Heart left ventricle (tissue), 16 donors: ENCODE measurements at regions not wholly inside any gene's neighbourhood (a gene's known extent, or its start where the extent isn't known, plus 50 kb on each side); places are given as distances from the start of the nearest gene placed in this dataset.
A peak's percentile ranks its signal among the peaks of the same experiment; 100 is the strongest.

Experiments
- ATAC-seq, 4 donors: fragments of 200-7000 bp; cut with Tn5 transposase; one replicate each; pipeline ENCODE4 v1.9.1; 2020 to 2022; ENCODE audit warnings: moderate library complexity in 4 of 4, mild to moderate bottlenecking in 3 of 4, moderate number of reproducible peaks in 1 of 4
- DNase-seq, 5 donors: peaks; one replicate each; pipeline ENCODE4 v3.0.0-alpha.2; 2020
- H3K27ac ChIP-seq, 12 donors: fragments of 200-600 bp; sonication (generic) in 4 of 12; one replicate each; pipeline versions ENCODE4 v1.5.0 to v1.8.0; 2016 to 2022; ENCODE audit warnings: mild to moderate bottlenecking in 2 of 12
- H3K27me3 ChIP-seq, 9 donors: fragments of 200-600 bp; sonication (generic) in 2 of 9; one replicate each; pipeline versions ENCODE4 v1.5.1 to v1.8.0; 2016 to 2022; ENCODE audit warnings: mild to moderate bottlenecking in 3 of 9
- H3K36me3 ChIP-seq, 9 donors: fragments of 200-600 bp; sonication (generic) in 2 of 9; one replicate each; pipeline versions ENCODE4 v1.5.0 to v1.8.0; 2018 to 2022; ENCODE audit warnings: mild to moderate bottlenecking in 2 of 9
- H3K4me1 ChIP-seq, 12 donors: fragments of 200-600 bp; sonication (generic) in 4 of 12; one replicate each; pipeline versions ENCODE4 v1.5.0 to v1.8.0; 2016 to 2022; ENCODE audit warnings: mild to moderate bottlenecking in 3 of 12
- H3K4me3 ChIP-seq, 12 donors: fragments of 200-600 bp; sonication (generic) in 4 of 12; one replicate each; pipeline versions ENCODE4 v1.5.0 to v1.8.0; 2017 to 2022; ENCODE audit warnings: mild to moderate bottlenecking in 9 of 12, moderate library complexity in 4 of 12
- H3K9me3 ChIP-seq, 12 donors: fragments of 200-600 bp; sonication (generic) in 4 of 12; one replicate each; pipeline versions ENCODE4 v1.5.0 to v1.8.0; 2016 to 2022; ENCODE audit warnings: mild to moderate bottlenecking in 1 of 12
- CTCF ChIP-seq, 12 donors: fragments of 200-600 bp; sonication (generic) in 4 of 12; IDR thresholded peaks; one replicate each; pipeline versions ENCODE4 v1.5.0 to v1.8.0; 2018 to 2022; ENCODE audit warnings: antibody characterized with exemption in 12 of 12, mild to moderate bottlenecking in 5 of 12
- POLR2A ChIP-seq, 2 donors: fragments of 450-650 bp; IDR thresholded peaks; one replicate each; pipeline ENCODE4 v1.6.1; 2017; ENCODE audit warnings: antibody characterized with exemption in 2 of 2, mild to moderate bottlenecking in 2 of 2, moderate library complexity in 2 of 2
- WGBS, 4 donors: extraction: QIAGEN DNeasy Blood & Tissue Kit in 2 of 4; methylation state at CpG; one replicate each; pipeline versions ENCODE4 v1.1.5 to v1.1.7; 2013 to 2018; 5-methylcytosine and 5-hydroxymethylcytosine counted together
- intact Hi-C, 10 donors: fragments of 100-400 bp; cut with DNase I; formaldehyde crosslinking; loops; one replicate each; pipeline versions ENCODE4 v1.11.1 to v1.14.2; 2022
- donor health status: ischemic (EF 13 %, LVEDD 7.1; RV severe dilation, severe dysfunction).
- donor health status: healthy with polysubstance abuse.
- donor health status: DM: no; HTN: yes; CAD: no.
- donor health status: DM: no; HTN: no; CAD: no.
- donor health status: ischemic (EF 25% LVEDD 6.9; RV normal size, moderate dysfunction).
- donor health status: ischemic (EF 25% LVEDD 5.7; RV mildly dilated, moderate dysfunction).
- donor health status: healthy.
- donor health status: DM: yes; HTN: yes; CAD: no.
- donor health status: ischemic (EF 35%, LVEDD 5.7; RV mildly dilated, moderate dysfunction).
- donor health status: nonischemic (EF 11% LVEDD 7.7; RV severe dilation, severe dysfunction).
- donor health status: DM: yes; HTN: yes; CAD: no.
- donor health status: PGD.
- donor health status: ischemic (EF 29% LVEDD 5.4; RV normal size, mild dysfunction).
- donor health status: nonischemic (EF 23%, LVEDD 6.1; RV moderate dilation, normal function).

DNA sequence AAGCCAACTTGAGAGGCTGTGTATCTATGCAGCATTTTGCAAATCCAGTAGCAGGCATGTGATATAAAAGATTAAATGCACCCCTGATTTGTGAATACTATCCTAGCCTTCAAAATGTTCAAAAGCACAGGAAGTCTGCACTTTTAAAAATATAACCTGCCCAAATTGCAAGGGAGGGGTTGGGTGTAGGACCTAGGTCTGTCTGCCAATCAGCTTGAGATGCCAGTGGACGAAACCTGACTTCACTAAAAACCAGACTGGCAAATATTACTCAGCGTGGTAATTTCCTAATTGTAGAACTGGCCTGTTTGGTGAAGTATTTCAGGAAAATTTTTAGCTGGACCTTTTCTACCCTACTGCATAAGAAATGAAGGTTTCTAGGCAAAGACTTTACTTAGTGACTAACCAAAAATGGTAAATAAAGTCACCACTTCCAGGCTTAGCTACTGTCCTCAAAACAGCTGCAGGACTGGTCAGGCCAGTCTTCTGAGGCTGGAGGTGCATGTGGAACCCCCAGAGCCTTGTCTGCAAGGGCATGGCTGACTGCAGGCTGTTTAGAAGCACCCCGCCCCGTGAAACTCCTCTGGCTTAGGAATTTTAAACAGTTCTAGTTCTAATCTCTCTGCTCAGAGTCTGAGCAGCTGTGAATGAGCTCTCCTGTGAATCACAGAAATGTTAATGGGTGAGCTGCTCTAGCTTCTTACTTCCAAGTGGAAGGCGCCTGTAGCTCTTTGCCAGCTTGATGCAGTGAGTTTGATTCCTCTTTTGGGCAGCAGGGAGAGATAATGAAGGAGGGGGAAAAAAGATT lies 104.4 kb upstream of the ESR1 start:
- DNase-seq, result no peak
- WGBS, 4 donors, result 50 to 53% (median 52%) methylated on average over 4 to 5 of the region's 5 CpGs
- Histone ChIP-seq H3K27ac (peak overlapping the region in 6 of 12 donors; percentile 14 to 40 (median 22)), H3K36me3 (no peaks in the 10 kb centered on the region), H3K9me3 (peaks cover 0 to 1% (median 0%) of the 10 kb centered on the region in 12 donors), H3K27me3 (no peaks in the 10 kb centered on the region), H3K4me1 (peaks cover 0 to 17% (median 1%) of the 10 kb centered on the region in 12 donors), H3K4me3 (no peak overlapping the region)
- peak in 3 of 4 donors; percentile 36 to 65 (median 59) for ATAC-seq
- intact Hi-C loops, result no loop called here
- TF ChIP-seq CTCF (IDR thresholded peaks at IDR 0.05) (no peak), POLR2A (IDR thresholded peaks at IDR 0.05) (no peak)

DNA sequence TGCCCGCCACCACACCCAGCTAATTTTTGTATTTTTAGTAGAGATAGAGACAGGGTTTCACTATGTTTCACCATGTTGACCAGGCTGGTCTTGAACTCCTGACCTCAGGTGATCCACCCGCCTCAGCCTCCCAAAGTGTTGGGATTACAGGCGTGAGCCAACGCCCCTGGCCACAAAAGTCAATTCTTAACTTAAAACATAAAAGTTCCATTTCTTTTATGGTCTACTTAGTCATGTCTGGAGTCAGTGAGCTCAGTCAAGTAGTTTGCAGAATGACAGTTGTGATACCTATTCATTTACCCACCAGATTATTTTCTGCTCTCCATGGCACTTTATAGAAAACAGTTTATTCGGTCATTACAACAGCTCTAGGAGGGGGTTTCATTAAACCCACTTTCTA lies 103.1 kb upstream of the ESR1 start:
- Histone ChIP-seq H3K36me3 (no peaks in the 10 kb centered on the region), H3K4me3 (no peak overlapping the region), H3K9me3 (no peaks in the 10 kb centered on the region), H3K27ac (no peak overlapping the region), H3K4me1 (peaks cover 0 to 17% (median 1%) of the 10 kb centered on the region in 12 donors), H3K27me3 (no peaks in the 10 kb centered on the region)
- TF ChIP-seq POLR2A (IDR thresholded peaks at IDR 0.05), result no peak
- no peak for TF ChIP-seq CTCF (IDR thresholded peaks at IDR 0.05)
- 86 to 94% (median 90%) methylated on average over 5 of the region's 5 CpGs for WGBS, 4 donors
- intact Hi-C loops, result no loop called here
- no peak for ATAC-seq
- DNase-seq, result no peak

GRCh38 chr6:151705993-151706733 lies 101.3 kb upstream of the ESR1 start:
- WGBS, 4 donors, result 77 to 82% (median 80%) methylated on average over 6 of the region's 6 CpGs
- intact Hi-C loops, result no loop called here
- no peaks in the 10 kb centered on the region for H3K27me3 ChIP-seq
- no peaks in the 10 kb centered on the region for H3K36me3 ChIP-seq
- H3K27ac ChIP-seq, result no peak overlapping the region
- H3K4me3 ChIP-seq, result no peak overlapping the region
- TF ChIP-seq CTCF (IDR thresholded peaks at IDR 0.05) (no peak), POLR2A (IDR thresholded peaks at IDR 0.05) (no peak)
- ATAC-seq, result no peak
- no peak for DNase-seq
- H3K9me3 ChIP-seq, result no peaks in the 10 kb centered on the region
- peaks cover 0 to 14% (median 0%) of the 10 kb centered on the region in 12 donors for H3K4me1 ChIP-seq

DNA sequence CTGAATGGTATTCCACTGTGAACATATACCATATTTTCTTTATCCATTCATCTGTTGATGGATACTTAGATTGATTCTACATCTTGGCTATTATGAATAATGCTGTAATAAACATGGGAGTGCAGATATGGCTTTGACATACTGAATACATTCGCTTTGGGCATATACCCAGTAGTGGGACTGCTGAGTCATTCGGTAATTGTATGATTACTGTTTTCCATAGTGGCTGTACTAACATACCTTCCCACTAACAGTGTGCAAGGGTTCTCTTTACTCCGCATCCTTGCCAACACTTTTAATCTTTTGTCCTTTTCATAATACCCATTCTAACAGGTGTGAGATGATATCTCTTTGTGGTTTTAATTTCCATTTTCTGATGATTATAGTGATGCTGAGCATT lies 98.2 kb upstream of the ESR1 start:
- H3K9me3 ChIP-seq, result peaks cover 0 to 29% (median 5%) of the 10 kb centered on the region in 12 donors
- no peaks in the 10 kb centered on the region for H3K36me3 ChIP-seq
- WGBS, 4 donors, result 95% methylated on average over 3 of the region's 3 CpGs
- no peak for TF ChIP-seq POLR2A (IDR thresholded peaks at IDR 0.05)
- no peak for TF ChIP-seq CTCF (IDR thresholded peaks at IDR 0.05)
- DNase-seq, result no peak
- no peak for ATAC-seq
- no peak overlapping the region for H3K27ac ChIP-seq
- intact Hi-C loops, result no loop called here
- no peaks in the 10 kb centered on the region for H3K4me1 ChIP-seq
- H3K27me3 ChIP-seq, result no peaks in the 10 kb centered on the region
- H3K4me3 ChIP-seq, result no peak overlapping the region
